WTC11 (cell line): ENCODE measurements at regions not wholly inside any gene's neighbourhood (a gene's known extent, or its start where the extent isn't known, plus 50 kb on each side); places are given as distances from the start of the nearest gene placed in this dataset.

Source experiments
- ATAC-seq: fragments of 200-7000 bp; cut with Tn5 transposase; 2 replicates; pipeline ENCODE4 v1.10.0; 2021; ENCODE audit warnings: mild to moderate bottlenecking, moderate library complexity
- CTCF ChIA-PET: fragments of 300-600 bp; sonication (Branson Sonifier 250); formaldehyde crosslinking; loops from one replicate; lab custom pipeline; 2021; ENCODE audit warnings: antibody characterized with exemption; lab: Charles Lee
- POLR2A ChIA-PET: fragments of 350-600 bp; sonication (Branson Sonifier 250); formaldehyde crosslinking; loops from one replicate; lab custom pipeline; 2021; ENCODE audit warnings: antibody characterized with exemption; lab: Charles Lee
- DNase-seq: peaks from one replicate; pipeline ENCODE4 v3.0.0; 2021; ENCODE audit warnings: low spot score
- H3K27ac Mint-ChIP-seq: 2 replicates; pipeline ENCODE4 v1.8.0; 2021; ENCODE audit warnings: mixed read lengths
- H3K27me3 Mint-ChIP-seq: 2 replicates; pipeline ENCODE4 v1.8.0; 2021; ENCODE audit warnings: low read depth, mild to moderate bottlenecking, moderate library complexity, mixed read lengths
- H3K36me3 Mint-ChIP-seq: 2 replicates; pipeline ENCODE4 v1.8.0; 2021; ENCODE audit warnings: mixed read lengths
- H3K4me1 Mint-ChIP-seq: 2 replicates; pipeline ENCODE4 v1.8.0; 2022; ENCODE audit warnings: mixed read lengths
- H3K4me3 Mint-ChIP-seq: 2 replicates; pipeline ENCODE4 v1.8.0; 2021; ENCODE audit warnings: mild to moderate bottlenecking, moderate library complexity, mixed read lengths
- H3K9me3 Mint-ChIP-seq: 2 replicates; pipeline ENCODE4 v1.8.0; 2021; ENCODE audit warnings: mixed read lengths
- AFF4 ChIP-seq: sonication (generic); formaldehyde crosslinking; IDR thresholded peaks from 2 replicates; pipeline ENCODE4 v1.8.1; 2023; ENCODE audit warnings: mild to moderate bottlenecking, missing genetic modification reagents, borderline replicate concordance
- CDX4 ChIP-seq: fragments of 250-450 bp; sonication (Bioruptor Pico); IDR thresholded peaks from 2 replicates; pipeline ENCODE4 v1.9.0; 2021; ENCODE audit warnings: moderate library complexity, mild to moderate bottlenecking, inconsistent platforms, borderline replicate concordance
- CTCF ChIP-seq: fragments of 200-600 bp; IDR thresholded peaks from 2 replicates; pipeline ENCODE4 v1.8.0; 2022; ENCODE audit warnings: antibody characterized with exemption
- E2F4 ChIP-seq: sonication (generic); formaldehyde crosslinking; IDR thresholded peaks from 2 replicates; pipeline ENCODE4 v1.8.1; 2022; ENCODE audit warnings: low read depth, mild to moderate bottlenecking, moderate library complexity, missing genetic modification reagents, borderline replicate concordance
- EMX1 ChIP-seq: fragments of 250-450 bp; sonication (Bioruptor Pico); IDR thresholded peaks from 2 replicates; pipeline ENCODE4 v1.8.0; 2021; ENCODE audit warnings: mild to moderate bottlenecking
- ERG ChIP-seq: fragments of 250-450 bp; sonication (Bioruptor Pico); IDR thresholded peaks from 2 replicates; pipeline ENCODE4 v1.8.0; 2021; ENCODE audit warnings: mild to moderate bottlenecking
- IRF2 ChIP-seq: sonication (generic); formaldehyde crosslinking; IDR thresholded peaks from 2 replicates; pipeline ENCODE4 v1.8.0; 2022; ENCODE audit warnings: low read depth, missing genetic modification reagents, borderline replicate concordance
- JUN ChIP-seq: sonication (generic); formaldehyde crosslinking; IDR thresholded peaks from 2 replicates; pipeline ENCODE4 v1.8.0; 2023; ENCODE audit warnings: mild to moderate bottlenecking, missing genetic modification reagents
- NFYB ChIP-seq: sonication (generic); formaldehyde crosslinking; conservative IDR thresholded peaks from 2 replicates; pipeline ENCODE4 v1.8.0; 2022; ENCODE audit warnings: low read depth, missing genetic modification reagents
- OVOL2 ChIP-seq: fragments of 250-450 bp; sonication (Bioruptor Pico); IDR thresholded peaks from 2 replicates; pipeline ENCODE4 v1.9.0; 2021; ENCODE audit warnings: mild to moderate bottlenecking, borderline replicate concordance
- PRRX2 ChIP-seq: fragments of 250-450 bp; sonication (Bioruptor Pico); IDR thresholded peaks from 2 replicates; pipeline ENCODE4 v1.8.0; 2021; ENCODE audit warnings: mild to moderate bottlenecking
- RELA ChIP-seq: sonication (generic); formaldehyde crosslinking; IDR thresholded peaks from 2 replicates; pipeline ENCODE4 v1.8.1; 2022; ENCODE audit warnings: missing genetic modification reagents, mild to moderate bottlenecking, borderline replicate concordance
- SOX15 ChIP-seq: fragments of 250-450 bp; sonication (Bioruptor Pico); IDR thresholded peaks from 2 replicates; pipeline ENCODE4 v1.9.0; 2021; ENCODE audit warnings: mild to moderate bottlenecking
- ZBTB43 ChIP-seq: sonication (generic); formaldehyde crosslinking; IDR thresholded peaks from 2 replicates; pipeline ENCODE4 v1.8.1; 2023; ENCODE audit warnings: mild to moderate bottlenecking, missing genetic modification reagents
- ZNF396 ChIP-seq: fragments of 250-450 bp; sonication (Bioruptor Pico); IDR thresholded peaks from 2 replicates; pipeline ENCODE4 v1.8.0; 2021; ENCODE audit warnings: mild to moderate bottlenecking, moderate library complexity, borderline replicate concordance
- TF ChIP-seq, protein P1 (sequence below): sonication (generic); formaldehyde crosslinking; IDR thresholded peaks from 2 replicates; pipeline ENCODE4 v1.8.1; 2022; ENCODE audit warnings: mild to moderate bottlenecking, missing genetic modification reagents, moderate library complexity, borderline replicate concordance
- TF ChIP-seq, protein P2 (sequence below): sonication (generic); formaldehyde crosslinking; IDR thresholded peaks from 2 replicates; pipeline ENCODE4 v1.8.1; 2022; ENCODE audit warnings: missing genetic modification reagents, borderline replicate concordance
- TF ChIP-seq, protein P3 (sequence below): fragments of 250-450 bp; sonication (Bioruptor Pico); IDR thresholded peaks from 2 replicates; pipeline ENCODE4 v1.9.0; 2021; ENCODE audit warnings: mild to moderate bottlenecking

GRCh38 chr1:100613817-100614559 is 76.0 kb downstream of the GPR88 start:
- Mint-ChIP-seq H3K27me3 (no peaks in the 10 kb centered on the region), H3K4me3 (no peak overlapping the region), H3K27ac (no peak overlapping the region), H3K9me3 (no peaks in the 10 kb centered on the region), H3K36me3 (no peaks in the 10 kb centered on the region), H3K4me1 (no peaks in the 10 kb centered on the region)
- no peak for TF ChIP-seq CTCF
- no peak for TF ChIP-seq PRRX2 (CRISPR knock-in tag)
- no peak for TF ChIP-seq RELA
- TF ChIP-seq EMX1 (CRISPR knock-in tag): no peak
- TF ChIP-seq, protein P1, sequence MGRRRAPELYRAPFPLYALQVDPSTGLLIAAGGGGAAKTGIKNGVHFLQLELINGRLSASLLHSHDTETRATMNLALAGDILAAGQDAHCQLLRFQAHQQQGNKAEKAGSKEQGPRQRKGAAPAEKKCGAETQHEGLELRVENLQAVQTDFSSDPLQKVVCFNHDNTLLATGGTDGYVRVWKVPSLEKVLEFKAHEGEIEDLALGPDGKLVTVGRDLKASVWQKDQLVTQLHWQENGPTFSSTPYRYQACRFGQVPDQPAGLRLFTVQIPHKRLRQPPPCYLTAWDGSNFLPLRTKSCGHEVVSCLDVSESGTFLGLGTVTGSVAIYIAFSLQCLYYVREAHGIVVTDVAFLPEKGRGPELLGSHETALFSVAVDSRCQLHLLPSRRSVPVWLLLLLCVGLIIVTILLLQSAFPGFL (CRISPR knock-in tag): no peak
- POLR2A ChIA-PET: no interaction called here
- DNase-seq: no peak
- ATAC-seq: no peak
- CTCF ChIA-PET: no interaction called here

DNA sequence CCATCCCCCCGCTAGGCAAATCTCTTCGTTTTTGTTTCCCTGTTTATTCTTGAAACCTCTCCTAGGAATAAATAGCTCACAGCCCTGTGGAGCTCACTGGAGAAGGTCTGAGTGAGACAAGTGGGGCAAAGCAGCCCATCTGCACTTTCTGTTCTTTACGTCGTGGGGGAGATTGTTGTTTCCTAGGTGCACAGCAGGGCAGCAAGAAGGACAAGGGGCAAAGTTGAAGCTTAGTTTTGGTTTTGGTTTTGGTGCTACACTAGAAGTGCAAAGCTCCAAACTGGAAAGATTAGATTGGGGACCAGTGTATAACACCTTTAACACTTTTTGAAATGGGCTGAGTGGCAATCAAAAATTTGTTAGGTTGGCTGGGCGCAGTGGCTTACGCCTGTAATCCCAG is 76.6 kb downstream of the GPR88 start:
- H3K27ac Mint-ChIP-seq: no peak overlapping the region
- CTCF ChIA-PET: interaction anchor here (0.7 kb wide), 1 partner anchor 1453 kb away, joined by 5 read pairs; no protein-coding TSS in a partner anchor
- H3K4me3 Mint-ChIP-seq: no peak overlapping the region
- no peaks in the 10 kb centered on the region for H3K36me3 Mint-ChIP-seq
- DNase-seq (no peak), ATAC-seq (no peak)
- no peaks in the 10 kb centered on the region for H3K4me1 Mint-ChIP-seq
- POLR2A ChIA-PET: no interaction called here
- no peaks in the 10 kb centered on the region for H3K9me3 Mint-ChIP-seq
- no peaks in the 10 kb centered on the region for H3K27me3 Mint-ChIP-seq
- TF ChIP-seq CDX4 (CRISPR knock-in tag): no peak
- TF ChIP-seq JUN: no peak
- TF ChIP-seq ZNF396 (CRISPR knock-in tag): no peak
- TF ChIP-seq OVOL2 (CRISPR knock-in tag): no peak
- TF ChIP-seq SOX15 (CRISPR knock-in tag): no peak
- TF ChIP-seq, protein P2, sequence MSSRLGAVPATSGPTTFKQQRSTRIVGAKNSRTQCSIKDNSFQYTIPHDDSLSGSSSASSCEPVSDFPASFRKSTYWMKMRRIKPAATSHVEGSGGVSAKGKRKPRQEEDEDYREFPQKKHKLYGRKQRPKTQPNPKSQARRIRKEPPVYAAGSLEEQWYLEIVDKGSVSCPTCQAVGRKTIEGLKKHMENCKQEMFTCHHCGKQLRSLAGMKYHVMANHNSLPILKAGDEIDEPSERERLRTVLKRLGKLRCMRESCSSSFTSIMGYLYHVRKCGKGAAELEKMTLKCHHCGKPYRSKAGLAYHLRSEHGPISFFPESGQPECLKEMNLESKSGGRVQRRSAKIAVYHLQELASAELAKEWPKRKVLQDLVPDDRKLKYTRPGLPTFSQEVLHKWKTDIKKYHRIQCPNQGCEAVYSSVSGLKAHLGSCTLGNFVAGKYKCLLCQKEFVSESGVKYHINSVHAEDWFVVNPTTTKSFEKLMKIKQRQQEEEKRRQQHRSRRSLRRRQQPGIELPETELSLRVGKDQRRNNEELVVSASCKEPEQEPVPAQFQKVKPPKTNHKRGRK (CRISPR knock-in tag): no peak
- TF ChIP-seq E2F4: no peak
- TF ChIP-seq, protein P3, sequence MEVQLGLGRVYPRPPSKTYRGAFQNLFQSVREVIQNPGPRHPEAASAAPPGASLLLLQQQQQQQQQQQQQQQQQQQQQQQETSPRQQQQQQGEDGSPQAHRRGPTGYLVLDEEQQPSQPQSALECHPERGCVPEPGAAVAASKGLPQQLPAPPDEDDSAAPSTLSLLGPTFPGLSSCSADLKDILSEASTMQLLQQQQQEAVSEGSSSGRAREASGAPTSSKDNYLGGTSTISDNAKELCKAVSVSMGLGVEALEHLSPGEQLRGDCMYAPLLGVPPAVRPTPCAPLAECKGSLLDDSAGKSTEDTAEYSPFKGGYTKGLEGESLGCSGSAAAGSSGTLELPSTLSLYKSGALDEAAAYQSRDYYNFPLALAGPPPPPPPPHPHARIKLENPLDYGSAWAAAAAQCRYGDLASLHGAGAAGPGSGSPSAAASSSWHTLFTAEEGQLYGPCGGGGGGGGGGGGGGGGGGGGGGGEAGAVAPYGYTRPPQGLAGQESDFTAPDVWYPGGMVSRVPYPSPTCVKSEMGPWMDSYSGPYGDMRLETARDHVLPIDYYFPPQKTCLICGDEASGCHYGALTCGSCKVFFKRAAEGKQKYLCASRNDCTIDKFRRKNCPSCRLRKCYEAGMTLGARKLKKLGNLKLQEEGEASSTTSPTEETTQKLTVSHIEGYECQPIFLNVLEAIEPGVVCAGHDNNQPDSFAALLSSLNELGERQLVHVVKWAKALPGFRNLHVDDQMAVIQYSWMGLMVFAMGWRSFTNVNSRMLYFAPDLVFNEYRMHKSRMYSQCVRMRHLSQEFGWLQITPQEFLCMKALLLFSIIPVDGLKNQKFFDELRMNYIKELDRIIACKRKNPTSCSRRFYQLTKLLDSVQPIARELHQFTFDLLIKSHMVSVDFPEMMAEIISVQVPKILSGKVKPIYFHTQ (CRISPR knock-in tag): no peak
- TF ChIP-seq NFYB (CRISPR knock-in tag): no peak
- TF ChIP-seq IRF2 (CRISPR knock-in tag): no peak
- TF ChIP-seq ERG (CRISPR knock-in tag): no peak
- TF ChIP-seq AFF4 (CRISPR knock-in tag): no peak
- TF ChIP-seq ZBTB43 (CRISPR knock-in tag): no peak
